ENCODE measurements at regions not wholly inside any gene's neighbourhood (a gene's known extent, or its start where the extent isn't known, plus 50 kb on each side); places are given as distances from the start of the nearest gene placed in this dataset.
"Not testable (repeated sequence)": the region's sequence is repeated elsewhere in the genome, so short reads cannot be mapped to it uniquely, and the experiment has no call there.

GRCh38 chr2:149799013-149799705 lies 211.6 kb upstream of the MMADHC start:
- no peak overlapping the region for H3K27ac ChIP-seq
- DNase-seq (ENCODE audit: low read depth, low spot score) = no peak

GRCh38 chr2:149797030-149797429 lies 209.5 kb upstream of the MMADHC start:
- no peak overlapping the region for H3K27ac ChIP-seq
- DNase-seq (ENCODE audit: low read depth, low spot score) = no peak

DNA sequence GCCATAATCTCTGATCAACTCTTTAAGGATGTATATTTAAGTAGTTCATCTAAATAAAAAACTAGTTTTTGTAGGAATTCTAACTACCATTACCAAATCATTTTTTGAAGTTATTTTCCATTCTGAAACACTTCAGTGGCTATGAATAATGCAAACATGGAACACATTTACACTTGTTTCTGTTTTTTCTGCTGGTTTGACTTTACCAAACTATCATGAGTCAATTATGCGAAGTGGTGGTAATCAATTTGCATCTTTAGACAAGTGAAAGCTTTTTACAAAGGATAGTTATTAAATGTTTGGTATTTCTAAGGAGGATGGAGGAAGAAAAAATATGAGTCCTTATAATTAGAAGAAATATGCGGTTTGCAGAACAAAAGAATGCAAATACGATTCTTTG lies 202.0 kb upstream of the MMADHC start:
- H3K27ac ChIP-seq = no peak overlapping the region
- DNase-seq (ENCODE audit: low read depth, low spot score) = no peak

DNA sequence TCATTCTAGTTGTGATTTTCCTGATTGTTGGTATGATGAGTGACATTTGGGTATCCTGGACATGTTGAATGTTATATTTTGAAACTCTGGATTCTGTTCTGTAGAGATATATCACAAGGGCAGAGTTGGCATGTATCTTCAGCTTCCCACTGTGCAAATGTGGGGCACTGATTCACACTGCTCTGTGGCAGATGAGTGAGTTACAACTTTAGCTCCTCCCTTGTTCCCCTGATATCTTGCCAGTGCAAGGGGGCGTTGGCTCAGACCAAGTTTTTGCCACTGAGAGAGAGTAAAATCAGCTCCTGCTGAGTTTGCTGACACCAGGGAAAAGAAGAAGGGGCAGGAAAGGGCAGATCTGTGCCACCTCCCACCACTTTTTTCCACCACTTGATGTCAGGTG lies 199.6 kb upstream of the MMADHC start:
- DNase-seq (ENCODE audit: low read depth, low spot score) = no peak
- no peak overlapping the region for H3K27ac ChIP-seq

DNA sequence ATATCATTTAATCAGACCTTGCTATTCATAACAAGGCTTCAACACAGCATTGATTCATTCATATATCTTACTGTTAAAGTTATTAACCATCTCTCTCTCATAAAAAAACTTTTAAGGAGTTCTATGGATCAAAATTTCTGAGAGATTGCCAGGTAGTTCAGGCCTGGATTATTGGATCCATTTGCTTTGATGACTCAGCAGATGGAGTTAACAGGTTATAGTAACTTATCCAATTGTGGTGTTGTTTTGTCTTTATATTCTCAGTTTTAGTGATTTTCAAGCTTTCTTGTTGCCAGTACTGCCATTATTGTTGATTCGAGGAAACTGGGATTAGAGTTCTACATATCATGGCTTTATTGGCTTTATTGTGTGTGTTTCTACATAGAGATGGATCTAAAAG lies 195.7 kb upstream of the MMADHC start:
- no peak for DNase-seq (ENCODE audit: low read depth, low spot score)
- no peak overlapping the region for H3K27ac ChIP-seq

- no peak for DNase-seq (ENCODE audit: low read depth, low spot score)
- H3K27ac ChIP-seq = no peak overlapping the region
These were observed 195.0 kb upstream of the MMADHC start for GRCh38 chr2:149782572-149782971.

- H3K27ac ChIP-seq = no peak overlapping the region
- no peak for DNase-seq (ENCODE audit: low read depth, low spot score)
These were observed 193.8 kb upstream of the MMADHC start for GRCh38 chr2:149781263-149781808.

GRCh38 chr2:149773006-149773405 lies 185.4 kb upstream of the MMADHC start:
- no peak for DNase-seq (ENCODE audit: low read depth, low spot score)
- H3K27ac ChIP-seq = no peak overlapping the region

DNA sequence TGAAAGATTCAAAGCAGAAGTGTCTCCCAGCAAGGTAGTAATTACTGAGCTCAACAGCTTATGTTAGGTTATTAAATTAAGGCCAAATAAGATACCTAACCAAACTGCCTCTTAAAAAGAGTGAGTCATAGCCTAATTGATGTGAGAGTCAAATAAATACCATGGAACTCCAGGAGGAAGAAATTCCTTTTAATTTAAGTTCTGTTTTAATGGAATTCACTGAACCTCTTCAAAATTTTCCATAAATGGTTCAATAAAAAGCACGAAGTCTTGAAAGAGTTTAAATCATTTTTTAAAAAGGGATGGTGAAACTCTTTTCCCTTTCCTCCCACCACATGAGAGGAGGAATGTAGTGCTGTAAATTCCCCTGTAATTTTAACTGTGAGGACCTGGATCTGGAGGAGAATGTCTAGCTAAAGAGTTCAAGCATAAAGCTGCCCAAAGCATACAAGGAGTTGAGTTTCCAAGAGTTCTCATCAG lies 180.8 kb upstream of the MMADHC start:
- no peak for DNase-seq (ENCODE audit: low read depth, low spot score)

GRCh38 chr2:149767516-149767974 lies 180.0 kb upstream of the MMADHC start:
- peak overlapping the region; percentile 30 for H3K27ac ChIP-seq
- no peak for DNase-seq (ENCODE audit: low read depth, low spot score)

More for the DNA sequence above, 180.8 kb upstream of the MMADHC start:
- H3K27ac ChIP-seq = peak overlapping the region; percentile 30

DNA sequence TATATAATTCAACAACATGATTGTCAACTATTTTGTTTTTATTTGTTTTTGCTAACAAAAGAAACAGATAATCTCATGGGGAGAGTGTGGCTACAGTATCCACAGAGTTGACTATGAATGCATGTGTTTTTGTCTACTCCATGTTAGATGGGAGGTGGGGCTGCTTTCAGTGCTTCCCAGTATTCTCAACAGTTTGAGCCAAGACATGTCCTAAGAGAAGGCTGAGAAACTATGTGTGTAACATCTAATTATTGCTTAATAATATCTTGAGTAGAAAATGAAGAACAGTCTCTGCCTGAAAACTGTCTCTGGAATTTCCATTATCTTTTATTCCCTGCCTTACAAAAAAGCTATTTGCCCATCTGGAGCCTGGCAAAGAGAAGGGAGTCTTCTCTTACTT lies 178.8 kb upstream of the MMADHC start:
- H3K27ac ChIP-seq = no peak overlapping the region
- DNase-seq (ENCODE audit: low read depth, low spot score) = no peak

DNA sequence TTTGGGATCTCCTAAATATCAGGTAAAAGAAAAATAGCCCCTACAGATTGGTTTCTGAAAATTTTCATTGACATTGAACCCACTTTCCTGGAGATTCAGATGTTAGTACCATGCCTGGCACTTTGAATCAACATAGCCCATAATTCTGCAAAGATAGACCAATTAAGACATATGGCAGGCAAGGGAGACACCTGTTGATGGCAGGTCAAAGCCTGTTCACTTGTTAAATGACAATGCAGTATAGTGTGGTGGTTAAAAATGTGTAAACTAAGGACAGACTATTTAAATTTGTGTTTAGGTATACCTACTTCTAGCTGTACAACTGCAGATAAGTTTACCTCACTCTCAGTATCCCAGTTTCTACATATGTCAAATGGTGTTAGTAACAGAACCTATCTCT lies 178.1 kb upstream of the MMADHC start:
- no peak for DNase-seq (ENCODE audit: low read depth, low spot score)
- H3K27ac ChIP-seq = no peak overlapping the region

GRCh38 chr2:149765003-149765402 lies 177.4 kb upstream of the MMADHC start:
- DNase-seq (ENCODE audit: low read depth, low spot score) = no peak
- H3K27ac ChIP-seq = no peak overlapping the region

DNA sequence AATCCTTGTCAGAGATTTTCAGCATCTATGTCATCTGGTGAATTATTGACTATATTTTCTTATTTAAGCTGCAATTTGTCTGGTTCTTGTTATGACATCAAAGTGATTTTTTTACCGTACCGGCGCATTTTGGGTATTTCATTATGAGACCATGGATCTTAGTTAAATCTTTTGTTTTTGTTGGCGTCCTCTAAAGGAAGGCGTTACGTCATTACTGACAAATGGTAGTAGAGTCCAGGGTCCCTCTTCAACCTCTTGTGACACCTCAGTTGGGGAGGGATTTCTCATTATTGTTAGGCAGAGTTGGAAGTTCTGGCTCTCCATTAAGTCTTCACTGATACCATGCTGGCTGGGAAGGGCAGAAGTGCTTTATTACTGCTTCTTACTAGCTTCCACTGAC lies 175.8 kb upstream of the MMADHC start:
- no peak overlapping the region for H3K27ac ChIP-seq
- no peak for DNase-seq (ENCODE audit: low read depth, low spot score)

GRCh38 chr2:149761611-149762010 lies 174.0 kb upstream of the MMADHC start:
- no peak for DNase-seq (ENCODE audit: low read depth, low spot score)
- H3K27ac ChIP-seq = no peak overlapping the region

GRCh38 chr2:149759382-149759781 lies 171.8 kb upstream of the MMADHC start:
- H3K27ac ChIP-seq; DNase-seq (ENCODE audit: low read depth, low spot score): not testable (repeated sequence)

- not testable (repeated sequence) for DNase-seq (ENCODE audit: low read depth, low spot score); H3K27ac ChIP-seq
These were observed 167.1 kb upstream of the MMADHC start for GRCh38 chr2:149754722-149755121.

DNA sequence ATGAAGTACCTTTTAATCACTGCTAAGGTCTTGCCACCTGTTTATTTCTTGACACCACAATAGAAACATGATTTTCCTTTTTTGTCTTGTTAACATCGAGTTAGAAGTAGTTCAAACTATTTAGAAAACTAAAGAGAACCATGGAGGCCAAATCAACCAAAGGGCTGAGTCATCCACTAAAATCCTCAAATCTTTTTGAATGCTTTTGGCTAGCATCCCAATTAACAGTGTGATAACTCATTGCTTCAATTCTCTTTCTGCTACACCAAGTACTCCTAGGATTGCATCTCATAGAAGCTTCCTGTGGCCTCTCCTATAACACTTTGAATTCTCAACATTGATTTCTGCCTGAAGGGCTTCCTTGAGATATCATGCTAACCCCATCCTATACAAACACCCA lies 159.9 kb upstream of the MMADHC start:
- no peak overlapping the region for H3K27ac ChIP-seq
- DNase-seq (ENCODE audit: low read depth, low spot score) = no peak

DNA sequence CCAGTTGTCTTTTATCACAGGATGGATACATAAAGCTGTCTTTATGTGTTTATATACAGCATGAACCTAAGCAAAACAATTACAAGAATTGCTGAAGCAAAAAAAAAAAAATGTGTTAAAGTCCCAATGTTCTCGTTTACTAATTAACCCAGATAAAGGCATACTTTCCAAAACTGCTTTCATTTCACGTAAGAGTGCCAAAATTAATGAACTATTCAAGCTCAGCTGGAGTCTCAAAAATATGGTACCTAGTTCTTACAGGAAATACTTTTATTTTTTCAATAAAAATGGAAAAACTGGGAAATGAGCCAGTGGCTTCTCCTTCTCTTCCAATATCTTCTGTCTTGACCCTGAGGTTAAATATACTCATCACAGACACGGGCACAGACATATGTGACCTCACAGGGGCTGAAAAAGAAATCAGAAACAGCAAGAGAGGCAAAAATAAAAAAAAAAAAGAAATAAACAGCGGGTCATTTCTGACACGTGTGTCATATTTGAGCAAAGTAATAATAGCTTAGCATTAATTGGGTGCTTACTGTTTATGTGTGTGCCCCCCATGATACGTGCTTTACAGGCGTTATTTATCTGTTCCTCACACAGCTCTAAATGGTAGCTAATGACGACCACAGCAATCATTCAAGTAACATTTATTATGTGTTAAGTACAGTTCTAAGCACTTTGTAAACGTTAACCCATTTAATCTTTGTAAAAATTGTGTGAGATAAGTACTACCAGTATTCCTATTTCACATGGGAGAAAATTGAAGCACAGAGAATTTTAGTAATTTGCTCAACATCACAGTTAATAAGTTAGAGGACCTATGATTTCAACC lies 158.0 kb upstream of the MMADHC start:
- no peak overlapping the region for H3K27ac ChIP-seq
- no peak for DNase-seq (ENCODE audit: low read depth, low spot score)

- DNase-seq (ENCODE audit: low read depth, low spot score) = no peak
- peak overlapping the region; percentile 38 for H3K27ac ChIP-seq
These were observed 157.3 kb upstream of the MMADHC start for GRCh38 chr2:149744865-149745264.

DNA sequence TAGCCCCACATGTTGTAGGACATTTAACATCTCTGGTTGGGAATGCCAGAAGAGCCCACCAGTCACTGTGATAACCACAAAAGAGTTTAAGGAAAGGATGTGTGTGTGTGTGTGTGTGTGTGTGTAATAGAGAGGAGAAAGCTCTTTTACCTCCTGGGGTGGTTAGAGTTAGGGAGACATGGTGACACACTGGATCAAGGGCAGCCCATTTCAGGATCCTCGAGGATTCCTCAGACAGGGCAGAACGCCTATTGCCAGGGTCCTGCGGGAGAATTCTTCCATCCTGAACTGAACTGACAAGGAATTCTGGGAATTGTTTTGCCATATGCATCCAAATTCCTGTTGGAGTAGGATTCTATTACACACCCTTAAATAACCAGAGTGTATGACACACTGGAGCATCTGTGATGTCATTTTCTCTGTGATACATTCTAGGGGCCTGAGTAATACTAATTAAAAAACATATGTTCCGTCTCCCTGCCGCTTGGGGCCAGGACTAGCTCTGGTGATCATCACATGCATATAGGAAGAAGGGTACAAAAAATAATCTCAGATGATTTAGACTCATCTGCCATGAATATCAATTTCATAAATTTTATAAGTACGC lies 156.4 kb upstream of the MMADHC start:
- peak; percentile 41 for DNase-seq (ENCODE audit: low read depth, low spot score)
- peak overlapping the region; percentile 38 for H3K27ac ChIP-seq

Measured in epithelial cell of prostate (primary cell).